HG02943 (cell line): ENCODE measurements at regions not wholly inside any gene's neighbourhood (a gene's known extent, or its start where the extent isn't known, plus 50 kb on each side); places are given as distances from the start of the nearest gene placed in this dataset.

ENCODE experiments used
- ATAC-seq: cut with Tn5 transposase; IDR thresholded peaks from one replicate; pipeline ENCODE4 v1.9.1; 2021; ENCODE audit warnings: mild to moderate bottlenecking, low read depth, moderate library complexity; ENCODE audit not compliant: unreplicated experiment

- ATAC-seq: no peak
These were observed 327.6 kb downstream of the CYRIA start for GRCh38 chr2:16338026-16338425.

- no peak for ATAC-seq
These were observed 328.7 kb downstream of the CYRIA start for GRCh38 chr2:16336916-16337315.

GRCh38 chr2:16336491-16336890 is 329.1 kb downstream of the CYRIA start:
- no peak for ATAC-seq

- ATAC-seq: no peak
These were observed 329.7 kb downstream of the CYRIA start for GRCh38 chr2:16335947-16336346.

GRCh38 chr2:16335604-16335930 is 330.1 kb downstream of the CYRIA start:
- ATAC-seq: no peak

GRCh38 chr2:16334886-16335603 is 330.6 kb downstream of the CYRIA start:
- ATAC-seq: no peak

GRCh38 chr2:16334366-16334765 is 331.3 kb downstream of the CYRIA start:
- ATAC-seq: no peak

GRCh38 chr2:16333681-16334080 is 332.0 kb downstream of the CYRIA start:
- no peak for ATAC-seq

- no peak for ATAC-seq
These were observed 332.7 kb downstream of the CYRIA start for GRCh38 chr2:16332681-16333557.

- no peak for ATAC-seq
These were observed 333.9 kb downstream of the CYRIA start for GRCh38 chr2:16331772-16332171.

- no peak for ATAC-seq
These were observed 334.7 kb downstream of the CYRIA start for GRCh38 chr2:16330982-16331381.

GRCh38 chr2:16330571-16330970 is 335.1 kb downstream of the CYRIA start:
- ATAC-seq: no peak

- no peak for ATAC-seq
These were observed 335.6 kb downstream of the CYRIA start for GRCh38 chr2:16330012-16330411.

GRCh38 chr2:16329421-16329820 is 336.2 kb downstream of the CYRIA start:
- no peak for ATAC-seq

- ATAC-seq: no peak
These were observed 337.0 kb downstream of the CYRIA start for GRCh38 chr2:16328521-16329190.

GRCh38 chr2:16327326-16327725 is 338.3 kb downstream of the CYRIA start:
- ATAC-seq: no peak

- no peak for ATAC-seq
These were observed 338.8 kb downstream of the CYRIA start for GRCh38 chr2:16326711-16327300.

GRCh38 chr2:16325976-16326510 is 339.6 kb downstream of the CYRIA start:
- no peak for ATAC-seq

GRCh38 chr2:16325016-16325975 is 340.3 kb downstream of the CYRIA start:
- ATAC-seq: no peak

- ATAC-seq: no peak
These were observed 341.1 kb downstream of the CYRIA start for GRCh38 chr2:16324544-16324937.
